NCI-H2227 (cell line): ENCODE measurements at regions not wholly inside any gene's neighbourhood (a gene's known extent, or its start where the extent isn't known, plus 50 kb on each side); places are given as distances from the start of the nearest gene placed in this dataset.
"Not testable (repeated sequence)": the region's sequence is repeated elsewhere in the genome, so short reads cannot be mapped to it uniquely, and the experiment has no call there.

ENCODE experiments used
- DNase-seq: peaks from one replicate; lab custom pipeline; 2025; ENCODE audit not compliant: unreplicated experiment; lab: John Stamatoyannopoulos, UW

GRCh38 chr11:90635151-90635550 is 412.3 kb upstream of the CHORDC1 start:
- no peak for DNase-seq

GRCh38 chr11:90630176-90630575 is 407.3 kb upstream of the CHORDC1 start:
- DNase-seq: no peak

DNA sequence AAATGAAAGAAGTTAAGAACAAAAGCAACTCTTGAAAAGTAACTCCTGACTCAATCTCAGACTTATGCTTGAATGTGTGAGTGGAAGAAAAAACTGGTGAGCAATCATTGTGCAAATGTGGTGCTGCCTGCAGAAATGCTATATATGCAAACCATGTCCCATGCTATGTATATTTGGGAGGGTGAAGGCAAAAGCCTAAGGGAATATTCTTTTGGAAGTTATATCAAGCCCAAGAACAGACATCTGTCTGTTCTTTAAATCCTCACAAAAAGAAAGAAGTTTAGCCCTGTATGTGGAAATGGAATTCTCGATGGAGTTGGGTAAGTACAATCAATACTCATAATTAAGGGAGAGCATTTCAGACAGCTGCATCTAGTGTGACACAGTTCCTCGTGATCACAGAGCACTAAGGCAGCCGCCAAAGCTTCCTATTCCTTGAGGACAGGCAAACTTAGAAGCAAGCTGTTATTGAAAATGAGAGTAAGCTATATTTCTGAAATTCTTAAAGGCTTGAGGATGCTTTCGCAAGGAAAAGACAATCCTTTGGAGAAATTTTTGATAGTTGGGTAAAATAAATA is 406.5 kb upstream of the CHORDC1 start:
- no peak for DNase-seq

DNA sequence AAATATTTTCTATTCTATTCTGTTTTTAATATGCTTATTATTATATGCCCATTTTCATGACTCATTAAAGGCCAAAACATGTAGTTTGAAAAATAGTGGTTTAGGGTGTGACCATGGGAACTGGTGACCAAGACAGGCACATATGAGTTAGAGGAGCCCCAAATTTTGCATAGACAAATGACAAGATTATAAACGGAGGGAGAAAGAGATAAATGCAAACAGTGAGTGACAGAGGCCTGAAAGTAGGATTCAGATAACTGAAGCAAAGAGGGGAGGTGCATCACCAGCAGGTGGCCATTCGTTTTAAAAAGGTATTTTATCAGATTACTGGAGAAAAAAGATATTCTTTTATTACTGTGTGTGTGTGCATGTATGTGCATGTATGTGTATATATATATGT is 391.5 kb upstream of the CHORDC1 start:
- no peak for DNase-seq

GRCh38 chr11:90613037-90613436 is 390.2 kb upstream of the CHORDC1 start:
- DNase-seq: not testable (repeated sequence)

DNA sequence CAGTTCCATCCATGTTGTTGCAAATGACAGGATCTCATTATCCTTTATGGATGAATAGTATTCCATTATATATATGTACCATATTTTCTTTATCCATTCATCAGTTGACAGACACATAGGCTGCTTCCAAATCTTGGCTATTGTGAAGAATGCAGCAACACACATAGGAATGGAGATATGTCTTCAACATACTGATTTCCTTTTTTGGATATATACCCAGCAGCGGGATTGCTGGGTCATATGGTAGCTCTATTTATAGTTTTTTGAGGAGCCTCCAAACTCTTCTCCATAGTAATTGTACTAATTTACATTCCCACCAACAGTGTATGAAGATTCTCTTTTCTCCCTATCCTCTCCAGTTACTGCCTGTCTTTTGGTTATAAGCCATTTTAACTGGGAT is 383.9 kb upstream of the CHORDC1 start:
- DNase-seq: no peak

- DNase-seq: no peak
Measured at GRCh38 chr11:90601261-90601660, 378.4 kb upstream of the CHORDC1 start.

GRCh38 chr11:90594658-90595057 is 371.8 kb upstream of the CHORDC1 start:
- DNase-seq: no peak

DNA sequence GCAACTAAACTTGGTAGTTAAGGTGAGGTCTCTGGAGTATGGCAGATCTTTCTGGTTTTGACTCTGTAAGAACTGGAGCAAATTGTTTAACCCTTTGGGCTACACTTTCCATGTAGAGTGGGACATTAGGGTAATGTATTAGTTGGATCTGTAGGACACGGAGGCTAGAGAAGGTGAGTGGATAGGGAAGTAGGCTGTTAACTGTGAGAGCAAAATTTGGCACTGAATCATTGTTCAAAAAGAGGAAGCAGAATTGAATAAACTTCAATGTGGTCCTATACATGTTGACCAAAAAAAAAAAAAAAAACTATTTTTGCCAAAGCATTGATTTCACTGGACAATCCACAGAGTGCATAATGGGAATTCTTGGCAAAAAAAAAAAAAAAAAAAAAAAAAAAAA is 370.2 kb upstream of the CHORDC1 start:
- no peak for DNase-seq

- no peak for DNase-seq
Measured at GRCh38 chr11:90590286-90590685, 367.4 kb upstream of the CHORDC1 start.

- DNase-seq: no peak
Measured at GRCh38 chr11:90589735-90590134, 366.9 kb upstream of the CHORDC1 start.

DNA sequence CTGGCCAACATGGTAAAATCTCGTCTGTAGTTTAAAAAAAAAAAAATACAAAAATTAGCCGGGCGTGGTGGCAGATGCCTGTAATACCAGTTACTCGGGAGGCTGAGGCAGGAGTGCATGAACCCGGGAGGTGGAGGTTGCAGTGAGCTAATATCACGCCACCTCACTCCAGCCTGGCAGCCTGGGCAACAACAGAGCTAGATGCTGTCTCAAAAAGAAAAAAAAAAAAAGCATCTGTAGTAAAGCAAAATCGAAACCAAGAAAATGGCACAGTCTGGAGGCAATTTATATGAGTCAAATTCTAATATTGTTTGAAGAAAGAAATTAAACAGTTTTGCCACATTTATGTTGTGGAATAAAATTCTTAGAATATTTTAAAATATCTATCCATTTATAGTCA is 365.0 kb upstream of the CHORDC1 start:
- DNase-seq: no peak

DNA sequence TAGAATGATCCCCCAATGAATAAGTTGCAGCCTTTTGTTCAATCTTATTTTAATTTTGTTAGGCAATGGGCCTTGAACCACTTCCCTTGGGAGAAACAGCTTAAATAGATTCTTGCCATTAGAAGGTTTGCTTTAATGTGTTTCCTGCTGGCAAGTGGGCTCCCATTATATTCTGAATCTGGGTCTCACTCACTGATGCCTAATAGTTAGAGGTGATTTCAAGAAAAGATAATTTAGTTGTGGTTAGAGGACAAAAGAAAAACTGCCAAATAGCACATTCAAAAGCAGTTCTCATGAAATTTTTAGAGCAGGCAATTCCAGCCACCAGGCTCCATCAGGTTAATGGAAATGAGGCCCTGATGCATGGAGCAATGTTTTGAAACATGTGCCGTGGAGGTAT is 362.6 kb upstream of the CHORDC1 start:
- DNase-seq: peak; percentile 7

- DNase-seq: not testable (repeated sequence)
Measured at GRCh38 chr11:90582999-90583398, 360.1 kb upstream of the CHORDC1 start.

GRCh38 chr11:90564531-90564930 is 341.7 kb upstream of the CHORDC1 start:
- no peak for DNase-seq

GRCh38 chr11:90558328-90558865 is 335.5 kb upstream of the CHORDC1 start:
- no peak for DNase-seq

DNA sequence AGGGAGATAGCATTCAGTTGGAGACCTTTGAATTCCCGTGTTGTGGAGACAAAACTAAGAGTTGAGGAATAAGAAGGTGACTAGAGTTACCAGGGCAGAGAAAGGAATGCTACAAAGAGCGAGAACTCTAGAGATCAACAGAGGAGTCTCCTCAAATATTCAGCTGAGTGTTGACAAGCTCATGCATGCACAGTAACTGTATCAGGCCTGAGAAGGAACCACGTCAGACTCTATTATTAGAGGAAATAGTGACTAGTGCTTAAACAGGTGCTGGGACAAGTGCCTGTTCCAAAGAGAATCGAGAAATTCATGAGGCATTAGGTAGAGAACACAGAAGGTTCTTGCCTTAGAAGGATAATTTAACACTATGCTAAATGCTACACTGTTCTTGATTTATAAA is 333.8 kb upstream of the CHORDC1 start:
- no peak for DNase-seq

DNA sequence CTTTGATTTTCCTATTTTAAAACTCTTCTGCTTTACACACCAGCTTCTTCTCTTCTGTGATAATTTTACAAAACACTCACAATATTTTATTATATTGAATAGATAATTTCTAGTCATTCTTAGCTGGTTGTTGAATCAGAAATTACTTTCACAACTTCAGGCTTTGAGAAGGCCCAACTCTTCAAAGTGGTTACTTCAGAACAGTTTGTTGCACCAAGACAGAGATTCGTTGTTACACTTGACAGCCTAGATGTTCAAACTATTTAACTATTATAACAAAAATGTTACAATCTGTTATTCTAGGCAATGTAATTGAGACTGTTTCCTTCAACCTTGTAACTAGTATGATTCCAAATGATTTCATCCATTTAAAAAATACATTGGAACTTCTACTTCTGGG is 333.2 kb upstream of the CHORDC1 start:
- no peak for DNase-seq

- no peak for DNase-seq
Measured at GRCh38 chr11:90555477-90555876, 332.6 kb upstream of the CHORDC1 start.

GRCh38 chr11:90542092-90542491 is 319.2 kb upstream of the CHORDC1 start:
- no peak for DNase-seq

DNA sequence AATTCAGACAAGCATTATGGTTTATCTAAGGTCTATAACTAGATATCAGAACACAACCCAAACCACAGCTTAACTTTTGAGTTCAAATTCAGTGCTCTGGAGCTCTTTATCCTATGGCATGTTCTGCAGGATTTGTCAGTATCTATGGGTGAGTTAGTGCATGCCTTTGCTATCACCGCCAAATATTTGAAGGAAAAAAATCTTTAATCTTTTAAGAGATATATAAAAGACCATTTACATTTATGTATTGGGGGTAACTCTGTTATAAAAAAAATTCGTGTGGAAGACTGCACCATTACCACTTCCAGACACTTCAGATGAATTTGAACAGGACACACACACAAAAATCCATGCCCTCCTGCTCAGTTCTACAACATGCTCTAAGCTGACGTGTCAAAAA is 313.5 kb upstream of the CHORDC1 start:
- no peak for DNase-seq

DNA sequence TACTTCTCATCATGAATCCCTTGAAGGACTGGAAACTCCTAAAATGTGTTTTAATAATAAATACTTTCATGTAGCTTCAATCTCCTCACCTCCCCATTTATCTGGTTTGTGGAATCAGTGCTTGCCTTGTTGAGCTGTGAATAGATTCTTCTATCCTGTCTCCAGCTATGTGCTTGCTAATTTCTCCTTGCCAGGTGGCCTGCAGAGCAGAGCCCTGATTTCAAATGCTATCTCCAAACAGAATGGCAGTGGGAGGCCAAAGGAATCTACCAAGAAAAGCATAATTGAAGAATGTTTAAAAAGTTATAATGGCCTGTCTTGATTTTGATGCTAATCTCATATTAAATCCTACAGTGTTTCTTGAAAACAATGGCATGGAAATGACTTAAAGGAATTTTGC is 309.3 kb upstream of the CHORDC1 start:
- no peak for DNase-seq

GRCh38 chr11:90531001-90531400 is 308.2 kb upstream of the CHORDC1 start:
- DNase-seq: no peak
